22Rv1 (cell line): ENCODE measurements at regions not wholly inside any gene's neighbourhood (a gene's known extent, or its start where the extent isn't known, plus 50 kb on each side); places are given as distances from the start of the nearest gene placed in this dataset.

ENCODE experiments used
- H3K27ac ChIP-seq: fragments of 450-650 bp; 2 replicates; pipeline ENCODE4 v1.5.1; 2017
- CTCF ChIP-seq: fragments of 450-650 bp; IDR thresholded peaks from 2 replicates; pipeline ENCODE4 v1.5.1; 2017; ENCODE audit warnings: mild to moderate bottlenecking
- ZFX ChIP-seq: fragments of 450-650 bp; IDR thresholded peaks from 2 replicates; pipeline ENCODE4 v1.6.1; 2017; ENCODE audit warnings: antibody characterized with exemption, borderline replicate concordance

GRCh38 chr3:176954517-176954916 lies 242.8 kb downstream of the TBL1XR1 start:
- H3K27ac ChIP-seq = no peak overlapping the region
- TF ChIP-seq ZFX (no peak), CTCF (no peak)

GRCh38 chr3:176953106-176954060 lies 243.9 kb downstream of the TBL1XR1 start:
- H3K27ac ChIP-seq = no peak overlapping the region
- TF ChIP-seq CTCF (no peak), ZFX (no peak)

- no peak for TF ChIP-seq CTCF
- no peak for TF ChIP-seq ZFX
- no peak overlapping the region for H3K27ac ChIP-seq
These were observed 245.5 kb downstream of the TBL1XR1 start for GRCh38 chr3:176951586-176952292.

GRCh38 chr3:176951144-176951543 lies 246.1 kb downstream of the TBL1XR1 start:
- no peak for TF ChIP-seq ZFX
- no peak for TF ChIP-seq CTCF
- H3K27ac ChIP-seq = no peak overlapping the region

GRCh38 chr3:176950743-176951142 lies 246.5 kb downstream of the TBL1XR1 start:
- TF ChIP-seq ZFX (no peak), CTCF (no peak)
- H3K27ac ChIP-seq = no peak overlapping the region

- no peak overlapping the region for H3K27ac ChIP-seq
- TF ChIP-seq ZFX = no peak
- TF ChIP-seq CTCF = no peak
These were observed 249.1 kb downstream of the TBL1XR1 start for GRCh38 chr3:176948151-176948550.

- TF ChIP-seq CTCF = no peak
- TF ChIP-seq ZFX = no peak
- H3K27ac ChIP-seq = no peak overlapping the region
These were observed 251.1 kb downstream of the TBL1XR1 start for GRCh38 chr3:176946202-176946601.
